ENCODE measurements at regions not wholly inside any gene's neighbourhood (a gene's known extent, or its start where the extent isn't known, plus 50 kb on each side); places are given as distances from the start of the nearest gene placed in this dataset.

GRCh38 chr4:23033796-23034195, 341.1 kb downstream of the GBA3 start:
- H3K4me1 ChIP-seq (ENCODE audit: control insufficient read depth in 2 of 3, insufficient read depth in 2 of 3, low read depth in 1 of 3, low read length in 3 of 3): no peaks in the 10 kb centered on the region
- no peaks in the 10 kb centered on the region for H3K36me3 ChIP-seq (ENCODE audit: control insufficient read depth in 2 of 3, insufficient read depth in 3 of 3, low read length in 3 of 3)
- no peak overlapping the region for H3K4me3 ChIP-seq (ENCODE audit: low read length in 3 of 3)
- intact Hi-C loops (cut with DNase I): no loop called here
- no peaks in the 10 kb centered on the region for H3K27me3 ChIP-seq (ENCODE audit: control insufficient read depth, insufficient read depth, low read length)
- no peak overlapping the region for H3K9ac ChIP-seq (ENCODE audit: low read length in 3 of 3)
- no peak for DNase-seq
- no peaks in the 10 kb centered on the region for H3K9me3 ChIP-seq (ENCODE audit: control insufficient read depth in 2 of 3, insufficient read depth in 1 of 3, low read length in 3 of 3)
- H3K27ac ChIP-seq (ENCODE audit: low read depth in 2 of 2, low read length in 2 of 2): no peak overlapping the region
- no peak for TF ChIP-seq CTCF (IDR thresholded peaks at IDR 0.05; ENCODE audit: borderline replicate concordance, extremely low read depth, insufficient read depth)
- no peak for FAIRE-seq

- no peaks in the 10 kb centered on the region for H3K4me1 ChIP-seq (ENCODE audit: control insufficient read depth in 2 of 3, insufficient read depth in 2 of 3, low read depth in 1 of 3, low read length in 3 of 3)
- no peak overlapping the region for H3K27ac ChIP-seq (ENCODE audit: low read depth in 2 of 2, low read length in 2 of 2)
- no peak overlapping the region for H3K4me3 ChIP-seq (ENCODE audit: low read length in 3 of 3)
- TF ChIP-seq CTCF (IDR thresholded peaks at IDR 0.05; ENCODE audit: borderline replicate concordance, extremely low read depth, insufficient read depth): no peak
- H3K27me3 ChIP-seq (ENCODE audit: control insufficient read depth, insufficient read depth, low read length): no peaks in the 10 kb centered on the region
- no peaks in the 10 kb centered on the region for H3K9me3 ChIP-seq (ENCODE audit: control insufficient read depth in 2 of 3, insufficient read depth in 1 of 3, low read length in 3 of 3)
- no peak for FAIRE-seq
- no peak for DNase-seq
- no peaks in the 10 kb centered on the region for H3K36me3 ChIP-seq (ENCODE audit: control insufficient read depth in 2 of 3, insufficient read depth in 3 of 3, low read length in 3 of 3)
- intact Hi-C loops (cut with DNase I): no loop called here
- H3K9ac ChIP-seq (ENCODE audit: low read length in 3 of 3): no peak overlapping the region
Measured at GRCh38 chr4:23028875-23029274, 336.1 kb downstream of the GBA3 start.

- H3K9ac ChIP-seq (ENCODE audit: low read length in 3 of 3): no peak overlapping the region
Measured at GRCh38 chr4:23023666-23024065, 330.9 kb downstream of the GBA3 start.

More at GRCh38 chr4:23023666-23024065, 330.9 kb downstream of the GBA3 start:
- H3K27ac ChIP-seq (ENCODE audit: low read depth in 2 of 2, low read length in 2 of 2): no peak overlapping the region
- no peaks in the 10 kb centered on the region for H3K36me3 ChIP-seq (ENCODE audit: control insufficient read depth in 2 of 3, insufficient read depth in 3 of 3, low read length in 3 of 3)
- no peak overlapping the region for H3K4me3 ChIP-seq (ENCODE audit: low read length in 3 of 3)
- no peak for TF ChIP-seq CTCF (IDR thresholded peaks at IDR 0.05; ENCODE audit: borderline replicate concordance, extremely low read depth, insufficient read depth)
- no peaks in the 10 kb centered on the region for H3K27me3 ChIP-seq (ENCODE audit: control insufficient read depth, insufficient read depth, low read length)
- H3K9me3 ChIP-seq (ENCODE audit: control insufficient read depth in 2 of 3, insufficient read depth in 1 of 3, low read length in 3 of 3): no peaks in the 10 kb centered on the region
- no peaks in the 10 kb centered on the region for H3K4me1 ChIP-seq (ENCODE audit: control insufficient read depth in 2 of 3, insufficient read depth in 2 of 3, low read depth in 1 of 3, low read length in 3 of 3)
- no peak for FAIRE-seq
- intact Hi-C loops (cut with DNase I): no loop called here
- no peak for DNase-seq
